GM12874 (cell line): ENCODE measurements at regions not wholly inside any gene's neighbourhood (a gene's known extent, or its start where the extent isn't known, plus 50 kb on each side); places are given as distances from the start of the nearest gene placed in this dataset.

Experiments used
- TF ChIP-seq, protein P1 (sequence below): IDR thresholded peaks from 2 replicates; pipeline ENCODE4 v1.5.1; 2011; ENCODE audit warnings: low read depth, mild to moderate bottlenecking, control low read depth, low read length, moderate library complexity; ENCODE audit not compliant: insufficient read depth

DNA sequence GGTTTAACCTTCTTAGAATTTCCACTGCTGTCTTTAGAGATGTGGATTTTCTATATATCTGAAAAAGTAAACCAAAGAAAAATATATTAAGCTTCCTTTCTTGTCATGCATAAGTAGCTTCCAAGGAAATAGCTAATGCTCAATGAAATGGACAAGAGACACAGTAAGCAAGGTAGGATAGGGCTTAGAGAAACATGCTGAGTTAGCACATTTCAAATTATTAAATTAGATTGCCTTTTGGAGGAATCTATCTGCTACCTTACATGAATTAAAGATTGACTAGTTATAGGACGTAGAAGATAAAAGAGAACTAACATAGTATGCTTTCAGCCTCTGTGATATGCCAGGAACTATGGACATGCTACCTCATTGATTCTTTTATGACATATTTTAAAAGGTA, 824.6 kb downstream of the TUSC7 start:
- TF ChIP-seq, protein P1, sequence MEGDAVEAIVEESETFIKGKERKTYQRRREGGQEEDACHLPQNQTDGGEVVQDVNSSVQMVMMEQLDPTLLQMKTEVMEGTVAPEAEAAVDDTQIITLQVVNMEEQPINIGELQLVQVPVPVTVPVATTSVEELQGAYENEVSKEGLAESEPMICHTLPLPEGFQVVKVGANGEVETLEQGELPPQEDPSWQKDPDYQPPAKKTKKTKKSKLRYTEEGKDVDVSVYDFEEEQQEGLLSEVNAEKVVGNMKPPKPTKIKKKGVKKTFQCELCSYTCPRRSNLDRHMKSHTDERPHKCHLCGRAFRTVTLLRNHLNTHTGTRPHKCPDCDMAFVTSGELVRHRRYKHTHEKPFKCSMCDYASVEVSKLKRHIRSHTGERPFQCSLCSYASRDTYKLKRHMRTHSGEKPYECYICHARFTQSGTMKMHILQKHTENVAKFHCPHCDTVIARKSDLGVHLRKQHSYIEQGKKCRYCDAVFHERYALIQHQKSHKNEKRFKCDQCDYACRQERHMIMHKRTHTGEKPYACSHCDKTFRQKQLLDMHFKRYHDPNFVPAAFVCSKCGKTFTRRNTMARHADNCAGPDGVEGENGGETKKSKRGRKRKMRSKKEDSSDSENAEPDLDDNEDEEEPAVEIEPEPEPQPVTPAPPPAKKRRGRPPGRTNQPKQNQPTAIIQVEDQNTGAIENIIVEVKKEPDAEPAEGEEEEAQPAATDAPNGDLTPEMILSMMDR = no peak

DNA sequence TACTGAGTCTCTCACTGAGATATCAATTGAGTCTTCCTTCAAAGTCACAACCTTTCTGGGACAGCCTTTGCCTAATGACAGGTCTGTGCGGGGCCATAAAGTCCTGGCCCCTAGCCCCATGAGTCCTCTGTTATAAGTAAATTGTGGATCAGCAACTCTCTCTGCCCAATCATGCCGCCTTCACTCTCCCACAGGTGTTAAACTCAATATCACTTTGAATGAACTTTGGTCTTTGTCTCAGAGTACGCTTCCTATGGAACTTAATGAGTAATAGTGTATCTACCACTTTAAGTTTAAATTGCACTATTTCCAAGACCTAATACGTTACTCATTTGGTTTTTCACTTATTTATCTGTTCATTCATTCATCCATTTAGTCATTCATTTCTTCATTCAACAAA, 826.4 kb downstream of the TUSC7 start:
- TF ChIP-seq, protein P1 = no peak

DNA sequence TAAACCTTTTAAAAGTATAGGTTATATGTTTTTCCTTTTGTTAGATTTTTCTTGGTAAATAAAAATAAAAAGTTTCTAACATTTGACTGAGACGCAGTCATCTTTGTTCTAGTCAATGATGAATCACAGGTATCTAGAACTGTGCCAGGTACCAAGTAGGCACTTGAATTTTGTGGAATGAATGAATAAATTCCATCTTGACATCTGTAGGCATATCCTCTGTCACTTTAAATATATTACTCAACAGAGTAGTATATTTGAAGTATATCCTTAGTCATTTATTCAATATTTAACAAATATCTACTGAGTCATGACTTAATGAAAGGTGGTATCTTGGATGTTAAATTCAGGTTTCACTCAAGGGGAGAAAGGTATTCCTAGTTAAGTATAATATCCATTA, 828.4 kb downstream of the TUSC7 start:
- TF ChIP-seq, protein P1 = no peak

DNA sequence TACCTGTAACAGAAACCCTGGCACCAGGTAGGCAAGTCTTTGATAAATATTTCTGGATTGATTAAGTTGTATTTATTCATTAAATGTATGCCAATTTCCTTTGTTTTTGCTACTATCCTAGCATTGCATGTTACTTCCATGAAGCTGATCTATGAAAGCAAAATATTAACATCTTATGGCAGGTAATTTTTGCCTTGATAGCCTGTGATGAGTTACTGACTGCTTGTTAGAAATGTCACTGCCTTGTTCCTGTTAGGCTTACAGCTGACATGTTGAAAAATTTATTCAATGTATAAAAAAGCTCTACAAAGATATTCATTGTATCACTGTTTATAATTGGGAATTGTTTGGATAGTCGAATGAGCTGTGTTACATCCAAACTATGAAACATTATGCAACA, 830.1 kb downstream of the TUSC7 start:
- TF ChIP-seq, protein P1 = no peak

DNA sequence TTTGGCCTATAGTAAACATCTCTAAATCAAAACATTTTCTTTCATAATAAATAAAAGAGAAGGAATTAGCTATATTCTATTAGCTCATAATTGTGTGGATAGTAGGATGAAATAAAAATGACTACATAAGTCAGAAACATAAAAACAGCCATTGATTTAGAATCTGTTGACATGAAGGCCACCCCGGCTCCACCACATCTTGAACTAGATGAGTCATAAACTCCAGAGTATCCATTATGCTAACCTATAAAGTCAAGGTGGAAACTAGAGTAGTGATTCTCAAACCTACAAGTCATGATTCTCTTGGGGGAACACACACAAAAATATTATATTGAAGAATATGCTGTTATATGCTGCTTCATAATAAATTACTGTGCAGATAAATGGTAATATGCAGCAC, 831.0 kb downstream of the TUSC7 start:
- TF ChIP-seq, protein P1 = no peak

DNA sequence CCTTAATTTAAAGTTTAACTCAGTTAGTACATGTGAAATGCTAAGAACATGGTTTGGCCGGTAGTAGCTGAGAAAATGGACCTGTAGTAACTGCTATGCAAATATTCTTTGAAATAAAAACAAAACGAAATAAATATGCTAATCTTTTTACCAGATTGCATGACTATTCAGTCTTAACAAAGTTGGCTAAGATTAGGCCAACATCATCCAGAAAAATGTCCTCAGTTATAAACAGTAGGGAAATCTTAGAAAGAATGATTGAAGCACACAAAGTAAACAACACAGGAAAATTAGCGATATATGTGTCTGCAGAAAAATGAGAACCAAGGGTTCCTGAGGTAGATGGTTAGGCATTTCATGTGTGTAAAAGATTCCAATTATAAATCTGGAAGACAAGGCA, 832.1 kb downstream of the TUSC7 start:
- TF ChIP-seq, protein P1 = no peak

DNA sequence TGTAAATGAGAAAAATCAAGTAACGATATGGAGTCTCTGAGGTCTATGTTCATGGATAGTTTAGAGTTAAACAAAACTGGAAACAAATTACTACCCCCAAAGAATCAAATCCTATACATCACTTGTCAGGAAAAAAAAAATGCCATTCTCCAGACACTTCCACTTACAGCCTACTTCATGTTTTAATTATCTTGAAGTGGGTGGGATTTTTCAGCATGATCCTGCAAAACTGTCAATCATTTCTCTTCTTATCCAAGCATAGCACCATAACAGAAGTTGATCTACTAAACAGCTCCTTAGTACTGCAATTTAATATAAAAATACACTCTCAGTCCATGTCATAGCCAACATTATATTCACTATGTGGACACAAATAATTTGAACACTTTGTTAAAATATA, 833.9 kb downstream of the TUSC7 start:
- TF ChIP-seq, protein P1 = no peak

DNA sequence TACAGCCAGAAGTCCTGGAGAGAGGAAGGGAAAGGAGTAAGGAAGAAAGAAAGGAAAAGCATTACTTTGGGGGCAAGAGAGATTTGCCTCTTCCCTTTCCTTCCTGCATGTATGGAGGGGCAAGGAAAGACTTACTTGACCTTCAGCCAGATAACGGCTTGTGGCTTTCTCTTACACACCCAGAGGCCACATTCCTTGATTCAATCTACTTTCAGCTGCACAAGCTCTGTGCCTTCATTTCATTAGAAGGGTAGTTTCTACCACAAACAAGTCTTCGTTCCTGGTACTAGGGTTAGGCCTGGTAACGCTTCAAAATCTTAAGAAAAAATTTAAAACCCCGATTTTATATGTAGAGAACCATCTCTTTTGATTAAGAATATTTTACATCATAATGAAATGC, 835.9 kb downstream of the TUSC7 start:
- TF ChIP-seq, protein P1 = no peak
